GM18858 (cell line): ENCODE measurements at regions not wholly inside any gene's neighbourhood (a gene's known extent, or its start where the extent isn't known, plus 50 kb on each side); places are given as distances from the start of the nearest gene placed in this dataset.
"Not testable (repeated sequence)": the region's sequence is repeated elsewhere in the genome, so short reads cannot be mapped to it uniquely, and the experiment has no call there.

Experiments
- ATAC-seq: cut with Tn5 transposase; IDR thresholded peaks from one replicate; pipeline ENCODE4 v1.9.1; 2021; ENCODE audit not compliant: unreplicated experiment

DNA sequence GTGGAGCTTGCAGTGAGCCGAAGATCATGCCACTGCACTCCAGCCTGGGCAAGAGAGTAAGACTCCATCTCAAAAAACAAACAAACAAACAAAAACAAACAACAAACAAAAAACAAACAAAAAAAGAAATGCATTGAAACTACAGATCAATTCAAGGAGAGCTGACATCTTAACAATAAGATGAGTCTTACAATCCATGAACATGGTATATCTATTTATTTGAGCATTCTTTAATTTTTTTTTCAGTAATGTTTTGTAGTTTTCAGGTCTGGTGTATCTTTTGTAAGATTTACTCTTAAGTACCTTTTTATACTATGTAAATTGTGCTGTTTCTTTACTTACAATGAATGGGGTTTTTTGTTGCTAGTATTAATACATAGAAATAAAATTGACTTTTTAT lies 140.1 kb upstream of the DAPK1 start:
- ATAC-seq: no peak

DNA sequence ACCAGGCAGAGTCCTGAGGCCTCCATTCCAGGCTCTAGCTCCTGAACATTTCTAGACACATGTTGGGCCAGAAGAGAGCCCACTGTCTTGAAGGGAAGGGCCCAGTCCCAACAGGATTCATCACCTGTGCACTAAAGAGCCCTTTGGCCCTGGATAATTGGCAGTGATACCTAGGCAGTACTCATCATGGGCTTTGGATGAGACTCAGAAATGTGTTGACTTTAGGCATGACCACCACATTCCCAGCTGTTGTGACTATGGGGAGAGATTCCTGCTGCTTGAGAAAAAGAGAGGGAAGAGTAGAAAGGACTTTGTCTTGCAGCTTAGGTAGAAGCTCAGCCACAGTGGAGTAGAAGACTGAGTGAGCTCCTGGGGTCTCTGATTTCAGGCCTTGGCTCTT lies 138.4 kb upstream of the DAPK1 start:
- ATAC-seq: no peak

DNA sequence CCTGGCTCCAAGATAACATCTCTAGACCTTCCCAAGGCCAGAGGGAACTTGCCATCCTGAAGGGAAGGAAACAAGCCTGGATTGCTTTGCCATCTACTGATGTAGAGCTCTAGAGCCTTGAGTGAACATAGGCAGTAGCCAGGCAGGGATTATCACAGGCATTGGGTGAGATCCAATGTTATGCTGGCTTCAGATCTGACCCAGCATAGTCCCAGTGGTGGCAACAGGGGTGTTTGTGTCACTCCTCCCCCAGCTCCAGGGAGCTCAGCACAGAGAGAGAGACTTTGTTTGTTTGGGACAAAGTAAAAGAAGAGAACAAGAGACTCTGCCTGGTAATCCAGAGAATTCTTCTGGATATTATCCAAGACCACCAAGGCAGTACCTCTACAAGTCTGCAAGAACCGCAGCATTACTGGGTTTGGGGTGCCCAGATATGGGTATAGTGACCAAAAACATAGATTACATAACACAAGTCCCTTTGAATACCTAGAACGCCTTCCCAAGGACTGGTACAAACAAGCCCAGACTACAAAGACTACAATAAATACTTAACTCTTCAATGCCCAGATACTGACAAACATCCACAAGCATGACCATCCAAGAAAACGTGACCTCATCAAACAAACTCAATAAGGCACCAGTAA lies 137.6 kb upstream of the DAPK1 start:
- ATAC-seq: no peak

DNA sequence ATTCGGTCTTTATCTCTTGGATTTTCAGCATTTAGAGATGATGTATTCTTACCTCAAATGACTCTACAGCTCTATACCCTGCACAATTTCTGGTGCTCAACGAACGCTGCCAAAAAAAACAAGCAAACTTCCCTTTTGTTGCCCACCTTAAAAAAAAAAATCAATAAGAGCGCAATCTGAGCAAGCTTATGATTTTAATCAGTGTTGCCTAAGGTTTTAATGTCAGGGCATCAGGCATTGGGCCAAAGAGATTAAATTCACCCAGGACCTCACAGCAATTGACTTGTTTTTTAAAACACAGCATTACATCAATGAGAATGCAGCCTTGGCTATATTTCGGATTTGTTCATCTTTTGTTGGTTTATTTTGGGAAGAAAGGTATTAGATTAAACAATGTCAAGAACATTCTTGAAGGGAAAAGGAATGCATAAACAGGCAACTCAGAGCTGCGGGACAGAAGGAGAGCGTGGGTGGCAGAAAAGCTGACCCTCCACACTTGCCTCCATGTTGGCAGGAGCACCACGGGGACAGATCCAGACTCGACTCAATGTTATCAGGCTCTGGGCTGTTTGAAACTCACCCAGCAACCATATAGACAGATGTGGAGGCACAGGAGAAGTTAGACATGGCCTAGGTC lies 127.5 kb upstream of the DAPK1 start:
- no peak for ATAC-seq

DNA sequence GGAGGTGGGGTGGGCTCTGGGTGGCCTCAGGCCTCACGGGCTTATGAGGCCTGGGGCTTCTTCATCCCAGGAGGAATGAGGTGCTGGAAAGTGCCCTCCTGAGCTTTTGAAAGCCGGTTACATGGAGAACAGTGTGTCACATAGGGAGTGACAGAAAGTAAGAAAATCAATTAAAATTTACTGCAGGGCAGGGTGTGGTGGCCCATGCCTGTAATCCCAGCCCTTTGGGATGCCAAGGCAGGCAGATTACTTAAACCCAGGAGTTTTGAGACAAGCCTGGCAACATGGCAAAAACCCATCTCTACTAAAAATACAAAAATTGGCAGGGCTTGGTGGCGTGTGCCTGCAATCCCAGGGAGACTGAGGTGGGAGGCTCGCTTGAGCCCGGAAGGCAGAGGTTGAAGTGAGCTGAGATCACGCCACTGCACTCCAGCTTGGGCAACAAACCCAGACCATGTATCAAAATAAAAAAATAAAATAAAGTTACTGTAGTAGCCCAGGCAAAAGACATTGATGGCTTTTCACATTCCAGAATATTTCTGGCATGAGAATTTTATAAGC lies 125.8 kb upstream of the DAPK1 start:
- ATAC-seq: no peak

DNA sequence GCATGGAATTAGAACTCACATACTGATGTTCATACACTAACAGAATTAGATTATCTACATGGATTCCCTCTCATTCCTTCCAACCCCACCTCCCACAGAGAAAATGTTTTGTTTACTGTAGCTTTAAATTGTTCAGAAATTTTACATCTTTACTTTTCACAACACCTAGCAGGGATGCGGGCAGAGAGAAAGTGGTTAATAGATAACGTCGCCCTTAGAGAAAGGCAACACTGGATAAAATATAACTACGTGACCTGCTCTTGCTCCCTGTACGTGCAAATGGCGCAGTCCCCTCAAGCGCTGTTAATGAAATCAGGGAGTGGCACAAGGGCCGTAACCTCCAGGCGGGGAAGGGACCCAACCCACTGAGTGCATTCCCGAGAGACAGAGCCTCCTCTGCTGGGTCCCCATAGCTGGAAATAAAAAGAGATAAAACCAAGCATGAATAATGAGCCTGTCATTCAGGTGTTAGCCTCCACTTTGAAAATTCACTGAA lies 125.3 kb upstream of the DAPK1 start:
- no peak for ATAC-seq

DNA sequence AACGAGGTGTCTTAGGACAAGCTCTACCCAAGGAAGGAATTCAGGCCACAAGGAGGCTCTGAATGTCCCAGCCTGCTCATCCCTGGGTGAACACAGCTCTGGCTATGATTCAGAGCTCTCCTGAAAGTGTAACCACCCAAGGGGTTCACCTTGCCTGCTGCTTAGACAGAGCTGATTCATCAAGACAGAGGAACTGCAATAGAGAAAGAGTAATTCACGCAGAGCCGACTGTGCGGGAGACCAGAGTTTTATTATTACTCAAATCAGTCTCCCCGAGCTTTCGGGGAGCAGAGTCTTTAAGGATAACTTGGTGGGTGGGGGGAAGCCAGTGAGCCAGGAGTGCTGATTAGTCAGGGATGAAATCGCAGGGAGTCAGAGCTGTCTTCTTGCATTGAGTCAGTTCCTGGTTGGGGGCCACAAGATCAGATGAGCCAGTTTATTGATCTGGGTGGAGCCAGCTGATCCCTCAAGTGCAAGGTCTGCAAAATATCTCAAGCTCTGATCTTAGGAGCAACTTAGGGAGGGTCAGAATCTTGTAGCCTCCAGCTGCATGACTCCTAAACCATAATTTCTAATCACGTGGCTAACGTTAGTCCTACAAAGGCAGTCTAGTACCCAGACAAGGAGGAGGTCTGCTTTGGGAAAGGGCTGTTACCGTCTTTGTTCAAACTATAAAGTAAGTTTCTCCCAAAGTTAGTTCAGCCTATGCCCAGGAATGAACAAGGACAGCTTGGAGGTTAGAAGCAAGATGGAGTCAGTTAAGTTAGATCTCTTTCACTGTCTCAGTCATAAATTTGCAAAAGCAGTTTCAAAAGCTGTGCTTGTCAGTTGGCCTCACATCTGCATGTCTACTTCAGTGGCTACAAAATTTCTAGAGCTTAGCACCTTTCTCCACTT lies 123.4 kb upstream of the DAPK1 start:
- peak; percentile 82 for ATAC-seq

DNA sequence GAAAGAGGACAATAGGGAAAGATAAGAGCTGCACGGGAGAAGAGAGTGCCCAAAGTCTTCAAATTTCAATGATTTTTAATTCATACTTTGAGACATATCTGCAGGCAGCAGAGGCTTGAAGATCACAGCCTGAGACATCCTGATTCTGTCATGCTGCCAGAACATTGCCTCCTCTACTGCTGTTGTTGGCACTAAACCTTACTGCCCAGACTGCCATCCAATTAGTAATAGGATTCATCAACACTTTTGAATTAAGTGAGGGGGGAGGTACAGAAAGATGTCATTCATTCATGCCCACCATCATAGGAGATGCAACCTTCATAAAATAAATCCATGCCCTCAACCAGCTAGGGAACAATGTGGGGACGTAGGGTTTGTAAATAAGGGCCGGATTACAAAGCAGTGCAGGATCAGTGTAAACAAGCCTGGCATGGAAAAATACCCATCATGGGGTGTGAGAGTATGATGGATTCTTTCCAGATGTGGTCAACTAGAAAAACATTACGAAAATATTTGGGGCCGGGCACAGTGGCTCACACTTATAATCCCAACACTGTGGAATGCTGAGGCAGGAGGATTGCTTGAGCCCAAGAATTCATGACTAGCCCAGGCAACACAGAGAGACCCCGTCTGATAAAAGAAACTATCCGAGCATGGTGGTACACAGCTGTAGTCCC lies 122.1 kb upstream of the DAPK1 start:
- ATAC-seq: no peak

DNA sequence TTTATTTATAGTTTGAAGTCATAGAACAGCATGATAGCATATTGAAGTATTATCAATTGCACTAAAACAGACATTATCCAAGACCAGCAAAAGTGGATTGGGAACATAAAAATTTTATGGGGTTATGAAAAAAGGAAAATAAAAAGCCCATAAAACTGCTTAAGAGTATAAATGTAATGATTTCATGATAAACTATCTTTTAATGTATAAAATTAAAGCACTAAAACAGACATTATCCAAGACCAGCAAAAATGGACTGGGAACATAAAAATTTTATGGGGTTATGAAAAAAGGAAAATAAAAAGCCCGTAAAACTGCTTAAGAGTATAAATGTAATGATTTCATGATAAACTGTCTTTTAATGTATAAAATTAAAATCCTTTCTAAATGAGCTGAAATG lies 119.0 kb upstream of the DAPK1 start:
- no peak for ATAC-seq

DNA sequence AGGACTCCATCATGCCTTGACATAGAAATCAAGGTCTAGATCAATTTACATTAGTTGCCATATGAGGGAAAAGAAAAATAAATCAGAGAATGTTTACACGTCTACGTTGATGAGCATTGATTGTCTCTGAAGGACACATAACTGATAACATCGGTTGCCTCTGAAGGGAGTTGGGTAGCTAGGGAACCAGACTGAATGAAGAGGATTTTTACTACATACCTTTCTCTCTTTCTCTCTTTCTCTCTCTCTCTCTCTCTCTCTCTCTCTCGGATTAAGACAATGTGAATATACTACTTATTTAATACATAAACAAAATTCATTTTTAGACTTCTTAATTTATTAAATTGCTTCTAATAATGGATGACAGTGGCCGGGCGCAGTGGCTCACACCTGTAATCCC lies 118.4 kb upstream of the DAPK1 start:
- ATAC-seq: no peak

DNA sequence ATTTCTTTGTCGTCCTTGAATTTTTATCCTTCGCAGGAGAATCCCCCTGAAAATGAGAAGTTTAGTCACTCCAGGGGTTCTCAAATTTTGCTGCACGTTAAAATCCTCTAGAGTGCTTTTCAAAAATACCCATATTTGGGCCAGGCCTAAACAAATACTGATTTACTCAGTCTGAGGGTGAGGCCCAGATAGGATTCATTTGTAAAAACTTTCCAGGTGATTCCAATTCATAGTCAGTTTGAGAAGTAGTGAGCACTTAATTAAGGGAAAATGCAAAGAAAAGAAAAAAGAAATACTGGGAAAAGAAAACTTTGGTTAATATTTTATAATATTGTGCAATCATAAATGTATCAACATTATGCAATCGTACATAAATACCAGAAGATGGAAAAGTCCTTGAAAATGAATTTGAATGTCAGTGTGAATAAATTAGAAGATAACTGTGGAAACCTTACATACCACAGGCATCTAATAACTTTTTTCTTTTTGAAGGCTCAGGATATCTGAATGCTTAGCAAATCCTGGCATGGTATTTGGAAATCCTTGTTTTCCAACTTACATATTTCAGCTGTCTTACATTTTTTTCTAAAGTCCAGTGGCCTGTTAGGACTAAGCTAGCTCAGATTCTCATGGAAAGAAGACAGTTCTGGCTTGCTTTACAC lies 116.5 kb upstream of the DAPK1 start:
- ATAC-seq: no peak

DNA sequence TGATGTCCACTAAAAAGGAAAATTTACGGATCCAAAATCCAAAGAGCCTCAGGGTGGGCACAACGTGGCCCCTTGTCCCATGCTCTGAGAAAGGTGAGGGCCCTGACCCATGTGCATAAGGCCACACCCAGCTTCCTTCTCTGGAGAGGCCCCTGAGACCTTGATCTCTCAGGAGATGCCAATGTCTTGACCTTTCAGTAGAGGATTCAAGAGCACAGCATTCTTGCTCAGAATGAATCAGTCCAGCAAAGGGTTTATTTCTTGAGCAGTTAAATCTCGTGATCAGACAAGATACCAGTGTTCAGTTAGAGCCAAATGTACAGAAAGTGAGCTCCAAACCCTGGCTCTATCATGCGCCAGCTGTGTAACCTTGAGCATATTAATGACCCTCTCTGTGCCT lies 115.9 kb upstream of the DAPK1 start:
- no peak for ATAC-seq

DNA sequence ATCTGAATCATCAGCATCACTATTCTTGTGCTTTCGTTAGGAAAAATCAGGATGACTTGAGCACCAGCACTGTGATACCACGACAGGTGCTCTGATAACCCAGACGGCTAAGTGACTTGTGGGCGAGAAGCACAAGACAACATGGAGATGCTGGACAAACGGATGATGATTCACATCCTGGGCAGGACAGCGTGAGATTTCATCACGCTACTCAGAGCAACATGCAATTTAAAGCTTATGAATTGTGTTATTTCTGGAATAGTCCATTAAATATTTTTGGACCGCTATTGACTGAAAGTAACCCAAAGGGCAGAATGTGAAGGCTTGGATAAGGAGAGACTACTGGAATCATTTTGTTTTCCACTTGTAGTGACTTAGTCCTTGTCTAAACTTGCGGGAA lies 114.8 kb upstream of the DAPK1 start:
- ATAC-seq: no peak

DNA sequence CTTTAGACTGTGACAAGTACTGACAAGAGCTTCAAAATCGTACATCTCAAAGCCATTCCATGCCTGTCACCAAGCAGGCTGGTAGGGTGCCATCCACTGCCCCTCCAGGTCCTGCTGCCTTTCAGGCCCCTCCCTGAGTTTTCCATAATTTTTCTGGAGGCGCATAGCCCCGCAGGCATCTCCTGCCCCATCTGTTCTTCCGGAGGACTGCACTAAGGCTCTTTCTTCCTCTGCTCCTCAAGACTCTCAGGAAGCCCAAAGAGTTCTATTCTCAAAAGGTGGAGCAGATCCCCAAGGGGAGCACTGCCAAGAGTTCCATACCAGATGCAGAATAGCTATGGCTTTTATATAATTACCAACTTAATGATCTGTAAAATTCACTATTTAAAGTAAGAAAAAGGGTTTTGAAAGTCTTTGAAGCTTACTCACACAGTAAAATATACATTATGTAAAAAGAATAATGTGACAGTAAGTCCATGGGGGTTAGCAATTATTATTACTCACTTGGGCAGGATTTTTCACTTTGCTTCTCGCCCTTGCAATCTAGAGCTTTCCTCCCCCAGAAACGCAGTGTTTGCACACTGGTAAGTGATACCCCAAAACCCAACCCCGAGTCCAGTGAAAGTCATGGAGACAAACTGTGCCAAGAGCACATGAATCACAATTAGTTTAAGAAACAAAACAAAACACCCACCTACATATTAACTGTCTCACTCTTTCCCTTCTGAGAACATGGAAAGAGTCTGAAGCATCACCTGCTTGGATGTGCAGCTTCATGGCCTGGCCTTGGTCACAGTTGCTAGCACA lies 114.1 kb upstream of the DAPK1 start:
- ATAC-seq: no peak

DNA sequence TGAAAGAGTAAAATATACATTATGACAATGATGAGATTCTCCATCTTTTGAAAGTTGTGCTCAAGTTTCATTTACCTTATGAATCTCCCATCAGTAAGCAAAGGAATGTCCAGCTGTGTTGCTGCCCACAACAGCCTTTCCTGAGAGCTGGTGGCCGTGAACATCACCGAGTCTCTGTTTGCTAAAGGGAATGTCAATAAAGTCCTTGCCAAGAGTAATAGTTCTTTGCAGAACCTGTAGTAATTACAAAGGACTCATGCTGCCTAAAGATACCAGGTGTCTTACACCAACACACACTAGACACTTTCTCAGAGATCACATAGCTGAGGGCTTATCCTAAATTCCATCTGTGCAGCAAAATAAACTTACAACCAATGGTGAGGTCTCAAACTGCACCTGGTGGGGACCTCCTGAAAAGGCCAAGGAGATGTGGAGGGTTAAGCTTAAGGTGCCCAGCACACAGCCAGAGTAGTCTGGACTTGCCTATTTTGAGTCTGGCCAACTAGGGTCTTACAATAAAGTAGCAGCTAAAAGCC lies 111.1 kb upstream of the DAPK1 start:
- no peak for ATAC-seq

DNA sequence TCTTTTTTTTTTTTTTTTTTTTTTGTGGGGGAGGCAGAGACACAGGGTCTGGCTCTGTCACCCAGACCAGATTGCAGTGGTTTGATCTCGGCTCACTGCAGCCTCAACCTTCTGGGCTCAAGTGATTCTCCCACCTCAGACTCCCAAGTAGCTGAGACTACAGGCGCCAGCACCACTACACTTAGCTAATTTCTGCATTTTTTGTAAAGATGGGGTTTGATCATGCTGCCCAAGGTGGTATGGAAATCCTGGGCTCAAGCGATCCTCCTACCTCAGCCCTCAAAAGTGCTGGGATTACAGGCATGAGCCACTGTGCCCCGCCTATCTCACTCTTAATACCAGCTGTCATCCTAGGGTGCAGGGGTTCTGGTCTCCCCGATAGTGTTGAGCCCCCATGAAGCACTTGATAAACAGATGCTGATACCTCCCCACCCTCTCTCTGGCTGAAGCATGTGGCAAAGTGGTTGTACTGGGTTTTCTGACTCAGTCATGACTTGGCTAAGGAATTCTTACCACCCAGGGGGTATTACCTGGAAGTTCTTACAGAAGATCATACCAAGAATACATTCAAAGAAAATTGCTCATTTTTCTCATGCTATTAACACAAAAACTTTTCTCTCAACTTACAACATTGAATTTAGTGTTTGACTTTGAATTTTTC lies 110.2 kb upstream of the DAPK1 start:
- no peak for ATAC-seq

DNA sequence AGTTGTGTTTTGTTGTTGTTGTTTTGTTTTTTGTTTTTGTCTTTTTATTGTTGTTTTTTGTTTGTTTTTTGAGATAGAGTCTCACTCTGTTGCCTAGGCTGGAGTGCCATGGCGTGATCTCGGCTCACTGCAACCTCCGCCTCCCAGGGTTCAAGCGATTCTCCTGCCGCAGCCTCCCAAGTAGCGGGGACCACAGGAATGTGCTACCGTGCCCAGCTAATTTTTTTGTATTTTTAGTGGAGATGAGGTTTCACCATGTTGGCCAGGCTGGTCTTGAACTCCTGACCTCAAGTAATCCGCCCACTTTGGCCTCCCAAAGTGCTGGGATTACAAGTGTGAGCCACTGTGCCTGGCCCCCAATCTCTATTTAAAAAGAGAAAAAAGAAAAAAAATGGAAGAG lies 109.0 kb upstream of the DAPK1 start:
- not testable (repeated sequence) for ATAC-seq

DNA sequence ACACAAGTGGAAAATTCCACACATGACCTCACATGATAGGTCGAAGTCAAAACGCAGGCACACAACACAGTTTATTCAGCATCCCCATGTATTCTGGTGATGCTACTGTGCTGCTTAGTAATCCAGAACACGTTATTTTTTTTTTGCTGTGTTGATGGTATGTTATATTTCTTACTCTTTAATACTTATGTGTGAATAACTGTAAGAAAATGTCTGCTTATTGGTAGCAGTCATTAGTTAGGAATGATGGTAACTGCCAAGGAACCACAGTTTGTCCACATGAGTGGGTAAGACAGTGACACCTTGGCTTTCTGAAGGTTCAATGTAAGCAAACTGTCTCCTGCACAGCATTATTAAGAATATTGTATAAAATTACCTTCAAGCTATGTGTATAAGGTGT lies 107.7 kb upstream of the DAPK1 start:
- ATAC-seq: no peak

DNA sequence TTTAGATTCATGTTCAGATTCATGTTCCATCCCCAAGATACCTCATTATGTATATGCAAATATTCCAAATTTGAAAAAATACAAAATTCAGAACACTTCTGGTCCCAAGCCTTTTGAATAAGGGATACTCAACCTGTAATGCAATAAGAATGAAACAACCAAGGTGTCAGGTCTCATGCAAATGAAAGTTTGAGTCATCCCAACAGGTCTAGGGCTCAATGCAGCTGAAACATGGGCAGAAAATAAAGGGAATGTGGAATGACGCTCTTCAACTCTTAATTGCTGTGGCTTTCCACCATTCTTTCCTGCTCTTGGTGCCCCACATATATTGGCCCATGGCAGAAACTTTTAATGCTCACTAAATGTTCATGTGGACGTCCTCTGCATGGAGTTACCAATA lies 107.3 kb upstream of the DAPK1 start:
- ATAC-seq: no peak
